Lung (tissue), 11 donors: ENCODE measurements at regions not wholly inside any gene's neighbourhood (a gene's known extent, or its start where the extent isn't known, plus 50 kb on each side); places are given as distances from the start of the nearest gene placed in this dataset.

ENCODE experiments used
- ATAC-seq: fragments of 200-7000 bp; cut with Tn5 transposase; one replicate; pipeline ENCODE4 v1.9.1; 2020; ENCODE audit warnings: moderate number of reproducible peaks; ENCODE audit not compliant: insufficient read depth, low FRiP score
- DNase-seq, 3 donors: peaks; one replicate each; pipeline ENCODE4 v3.0.0-alpha.2; 2013 to 2017
- H3K27ac ChIP-seq, 2 donors: one replicate each; pipeline ENCODE4 v1.5.1; 2013; ENCODE audit warnings: mild to moderate bottlenecking in 2 of 2, moderate library complexity in 2 of 2, control low read depth in 1 of 2, inconsistent platforms in 1 of 2, low read depth in 1 of 2, low read length in 1 of 2
- H3K27me3 ChIP-seq, 3 donors: one replicate each; pipeline ENCODE4 v1.5.1; 2013; ENCODE audit warnings: low read length in 2 of 3; ENCODE audit not compliant: control insufficient read depth in 3 of 3, insufficient read depth in 3 of 3
- H3K36me3 ChIP-seq, 4 donors: one replicate each; pipeline ENCODE4 v1.5.1; 2013; ENCODE audit warnings: low read length in 4 of 4, mild to moderate bottlenecking in 1 of 4, moderate library complexity in 1 of 4; ENCODE audit not compliant: control insufficient read depth in 4 of 4, insufficient read depth in 4 of 4
- H3K4me1 ChIP-seq, 5 donors: one replicate each; pipeline ENCODE4 v1.5.1; 2013; ENCODE audit warnings: low read length in 5 of 5, mild to moderate bottlenecking in 2 of 5, moderate library complexity in 1 of 5; ENCODE audit not compliant: control insufficient read depth in 5 of 5, insufficient read depth in 5 of 5
- H3K4me3 ChIP-seq: one replicate; pipeline ENCODE4 v1.5.1; 2013; ENCODE audit warnings: mild to moderate bottlenecking, control low read depth, moderate library complexity
- H3K9ac ChIP-seq, 2 donors: one replicate each; pipeline ENCODE4 v1.5.1; 2013; ENCODE audit warnings: low read length in 2 of 2, control low read depth in 1 of 2; ENCODE audit not compliant: insufficient read depth in 1 of 2
- H3K9me3 ChIP-seq, 4 donors: one replicate each; pipeline ENCODE4 v1.5.1; 2013; ENCODE audit warnings: low read length in 3 of 4, mild to moderate bottlenecking in 1 of 4, moderate library complexity in 1 of 4; ENCODE audit not compliant: control insufficient read depth in 4 of 4, insufficient read depth in 3 of 4
- CTCF ChIP-seq: IDR thresholded peaks from 2 replicates; pipeline ENCODE4 v1.5.1; 2012; ENCODE audit warnings: mild to moderate bottlenecking; ENCODE audit errors: control extremely low read depth, extremely low read depth
- WGBS, 2 donors: extraction: QIAGEN DNeasy Blood & Tissue Kit; methylation state at CpG; one replicate each; pipeline ENCODE4 v1.1.7; 2013; 5-methylcytosine and 5-hydroxymethylcytosine counted together
- donor health status: control.
- donor health status: control.
- donor health status: Bipolar disorder and iron deficiency.
- donor health status: healthy.
- donor health status: DM: yes; HTN: yes; CAD: no.

GRCh38 chr4:54543088-54543795 is 114.5 kb upstream of the KIT start:
- Histone ChIP-seq H3K9me3 (no peaks in the 10 kb centered on the region), H3K4me3 (no peak overlapping the region), H3K27ac (no peak overlapping the region), H3K9ac (no peak overlapping the region), H3K4me1 (peaks cover 0 to 11% (median 0%) of the 10 kb centered on the region in 5 donors), H3K27me3 (peaks cover 2 to 3% (median 3%) of the 10 kb centered on the region in 3 donors), H3K36me3 (no peaks in the 10 kb centered on the region)
- no peak for TF ChIP-seq CTCF
- no peak for DNase-seq
- WGBS, 2 donors = 86 to 88% methylated on average over 3 of the region's 3 CpGs
- no peak for ATAC-seq

GRCh38 chr4:54545663-54546424 is 111.9 kb upstream of the KIT start:
- 93 to 95% methylated on average over 4 of the region's 4 CpGs for WGBS, 2 donors
- ATAC-seq (no peak), DNase-seq (no peak)
- no peak for TF ChIP-seq CTCF
- peaks cover 0 to 8% (median 0%) of the 10 kb centered on the region in 5 donors for H3K4me1 ChIP-seq
- H3K36me3 ChIP-seq = no peaks in the 10 kb centered on the region
- H3K9ac ChIP-seq = no peak overlapping the region
- H3K27ac ChIP-seq = no peak overlapping the region
- H3K27me3 ChIP-seq = peaks cover 0 to 3% (median under 1%) of the 10 kb centered on the region in 3 donors
- H3K4me3 ChIP-seq = no peak overlapping the region
- no peaks in the 10 kb centered on the region for H3K9me3 ChIP-seq

- peak overlapping the region in 1 of 2 donors; percentile 52 for H3K27ac ChIP-seq
- no peak for ATAC-seq
- H3K4me3 ChIP-seq = no peak overlapping the region
Measured at GRCh38 chr4:54547299-54548097, 110.3 kb upstream of the KIT start.

More at GRCh38 chr4:54547299-54548097, 110.3 kb upstream of the KIT start:
- 49 to 65% methylated on average over 7 of the region's 7 CpGs for WGBS, 2 donors
- TF ChIP-seq CTCF = no peak
- H3K4me1 ChIP-seq = peaks cover 0 to 8% (median 0%) of the 10 kb centered on the region in 5 donors
- H3K9ac ChIP-seq = no peak overlapping the region
- H3K36me3 ChIP-seq = no peaks in the 10 kb centered on the region
- H3K27me3 ChIP-seq = no peaks in the 10 kb centered on the region
- no peaks in the 10 kb centered on the region for H3K9me3 ChIP-seq
- DNase-seq = peak in 2 of 3 donors; percentile 22 to 49
